Umbilical cord (tissue), 1 donor: ENCODE measurements at regions not wholly inside any gene's neighbourhood (a gene's known extent, or its start where the extent isn't known, plus 50 kb on each side); places are given as distances from the start of the nearest gene placed in this dataset.

Experiments used
- DNase-seq: peaks from one replicate; pipeline ENCODE4 v3.0.0-alpha.2; 2015; ENCODE audit warnings: low spot score

GRCh38 chr14:26766726-26767125, 168.9 kb upstream of the NOVA1 start:
- DNase-seq, result no peak

GRCh38 chr14:26773906-26774593, 176.2 kb upstream of the NOVA1 start:
- DNase-seq, result no peak

- DNase-seq, result no peak
Measured at GRCh38 chr14:26775765-26776563, 178.1 kb upstream of the NOVA1 start.

- no peak for DNase-seq
Measured at GRCh38 chr14:26791117-26791806, 193.4 kb upstream of the NOVA1 start.

GRCh38 chr14:26794731-26795130, 196.9 kb upstream of the NOVA1 start:
- DNase-seq, result no peak

GRCh38 chr14:26808407-26808806, 210.6 kb upstream of the NOVA1 start:
- no peak for DNase-seq

- no peak for DNase-seq
Measured at GRCh38 chr14:26810631-26811030, 212.8 kb upstream of the NOVA1 start.

GRCh38 chr14:26811756-26812305, 214.0 kb upstream of the NOVA1 start:
- no peak for DNase-seq

- DNase-seq, result no peak
Measured at GRCh38 chr14:26820138-26820537, 222.3 kb upstream of the NOVA1 start.

- no peak for DNase-seq
Measured at GRCh38 chr14:26820572-26820971, 222.7 kb upstream of the NOVA1 start.

- no peak for DNase-seq
Measured at GRCh38 chr14:26828741-26829140, 230.9 kb upstream of the NOVA1 start.

GRCh38 chr14:26833621-26834176, 235.9 kb upstream of the NOVA1 start:
- no peak for DNase-seq

- no peak for DNase-seq
Measured at GRCh38 chr14:26835979-26836570, 238.2 kb upstream of the NOVA1 start.

GRCh38 chr14:26839481-26839880, 241.6 kb upstream of the NOVA1 start:
- DNase-seq, result no peak

GRCh38 chr14:26841326-26841725, 243.5 kb upstream of the NOVA1 start:
- DNase-seq, result no peak

GRCh38 chr14:26841920-26842741, 244.3 kb upstream of the NOVA1 start:
- peak; percentile 14 for DNase-seq

- DNase-seq, result no peak
Measured at GRCh38 chr14:26845151-26845818, 247.5 kb upstream of the NOVA1 start.

GRCh38 chr14:26846388-26846787, 248.6 kb upstream of the NOVA1 start:
- DNase-seq, result no peak

- DNase-seq, result no peak
Measured at GRCh38 chr14:26849514-26849913, 251.7 kb upstream of the NOVA1 start.

- DNase-seq, result no peak
Measured at GRCh38 chr14:26851793-26852192, 254.0 kb upstream of the NOVA1 start.
